ENCODE measurements at regions not wholly inside any gene's neighbourhood (a gene's known extent, or its start where the extent isn't known, plus 50 kb on each side); places are given as distances from the start of the nearest gene placed in this dataset.
"Not testable (repeated sequence)": the region's sequence is repeated elsewhere in the genome, so short reads cannot be mapped to it uniquely, and the experiment has no call there.

DNA sequence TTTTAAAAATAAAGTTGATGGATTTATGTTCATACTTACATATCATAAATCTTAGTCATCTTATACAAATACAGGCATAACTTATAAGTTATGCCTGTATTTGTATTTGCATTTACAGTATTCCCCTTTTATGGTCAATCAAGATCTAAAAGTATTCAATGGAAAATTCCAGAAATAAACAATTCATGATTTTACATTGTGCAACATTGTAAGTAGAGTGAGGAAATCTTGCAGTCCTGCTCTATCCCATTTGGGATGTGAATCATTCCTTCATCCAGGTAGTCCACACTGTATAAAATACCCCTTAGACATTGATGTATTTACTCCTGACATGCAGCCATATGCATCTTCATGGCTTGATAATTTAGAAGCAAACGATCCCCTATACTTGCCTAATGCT is 795.3 kb downstream of the SLITRK1 start:
- DNase-seq = no peak

DNA sequence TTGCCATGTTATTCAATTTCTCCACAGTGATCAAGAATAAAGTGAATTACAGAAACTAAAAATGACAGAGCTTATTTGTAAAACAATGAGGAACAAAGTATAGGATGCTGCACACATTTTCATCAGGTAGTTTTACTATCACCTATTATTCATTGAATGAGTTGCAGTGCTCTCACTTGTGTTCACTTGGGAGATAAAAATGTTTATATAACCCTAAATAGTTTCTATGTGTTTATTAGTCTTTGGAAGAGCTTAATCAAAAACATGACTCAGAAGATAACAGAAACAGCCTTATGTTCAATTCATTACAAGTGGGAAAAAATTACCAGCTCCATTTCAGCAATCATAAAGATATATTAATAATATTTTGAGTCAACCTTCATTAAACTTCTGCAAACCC is 796.2 kb downstream of the SLITRK1 start:
- DNase-seq = no peak

DNA sequence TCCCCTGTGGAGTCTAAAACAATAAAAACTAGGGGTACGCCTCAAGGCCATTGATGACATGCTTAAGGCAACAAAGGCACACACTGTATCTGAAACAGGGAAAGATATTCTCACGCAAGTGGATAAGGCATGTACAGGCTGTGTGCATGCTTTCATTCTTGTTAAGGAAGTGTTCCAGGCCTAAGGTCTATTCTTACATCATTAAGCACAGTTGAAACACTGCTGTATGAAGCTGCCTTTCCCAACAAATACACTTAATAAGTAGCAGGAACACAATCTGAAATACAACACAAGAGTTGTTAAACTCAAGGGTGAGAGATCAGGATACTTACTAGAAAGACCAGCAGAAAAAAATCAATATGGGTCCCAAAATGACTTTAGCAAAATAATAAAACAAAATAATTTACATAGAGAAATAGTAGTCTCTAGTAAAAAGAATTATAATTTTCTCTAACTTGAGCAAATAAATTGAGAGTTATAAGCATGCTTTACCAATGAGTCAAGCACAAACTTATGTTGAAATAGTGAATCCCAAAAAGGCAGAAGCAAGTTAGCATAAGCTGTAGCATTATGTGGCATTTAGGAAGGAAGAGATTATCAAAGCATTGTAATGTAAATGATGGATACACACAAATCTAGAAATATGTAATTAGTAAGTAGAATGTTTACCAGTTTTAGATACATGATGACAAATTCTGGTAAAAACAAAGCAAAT is 796.9 kb downstream of the SLITRK1 start:
- DNase-seq = no peak

DNA sequence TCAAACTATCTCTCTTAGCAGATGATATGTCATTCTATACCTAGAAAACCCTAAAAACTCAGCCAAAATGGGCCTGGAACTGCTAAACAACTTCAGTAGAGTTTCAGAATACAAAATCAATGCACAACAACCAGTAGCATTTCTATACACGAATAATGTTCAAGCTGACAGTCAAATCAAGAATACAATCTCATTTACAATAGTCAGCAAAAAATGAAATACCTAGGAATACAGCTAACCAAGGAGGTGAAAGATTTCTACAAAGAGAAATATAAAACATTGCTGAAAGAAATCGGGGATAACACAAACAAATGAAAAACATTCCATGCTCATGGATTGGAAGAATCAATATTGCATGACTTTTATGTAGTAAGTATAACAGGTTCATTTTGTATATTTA is 804.8 kb downstream of the SLITRK1 start:
- no peak for DNase-seq

DNA sequence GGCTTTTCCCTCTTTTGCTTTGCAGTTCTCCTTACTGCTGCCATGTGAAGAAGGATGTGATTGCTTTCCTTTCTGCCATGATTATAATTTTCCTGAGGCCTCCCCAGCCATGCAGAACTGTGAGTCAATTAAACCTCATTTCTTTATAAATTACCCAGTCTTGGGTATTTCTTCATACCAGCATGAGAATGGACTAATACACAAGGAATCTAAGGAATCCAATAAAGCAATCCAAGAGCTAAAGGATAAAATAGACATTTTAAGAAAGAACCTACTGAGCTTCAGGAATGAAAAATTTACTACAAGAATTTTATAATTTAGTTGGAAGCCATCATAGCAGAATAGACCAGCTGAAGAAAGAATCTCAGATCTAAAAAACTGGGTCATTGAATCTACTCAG is 808.3 kb downstream of the SLITRK1 start:
- DNase-seq = not testable (repeated sequence)

DNA sequence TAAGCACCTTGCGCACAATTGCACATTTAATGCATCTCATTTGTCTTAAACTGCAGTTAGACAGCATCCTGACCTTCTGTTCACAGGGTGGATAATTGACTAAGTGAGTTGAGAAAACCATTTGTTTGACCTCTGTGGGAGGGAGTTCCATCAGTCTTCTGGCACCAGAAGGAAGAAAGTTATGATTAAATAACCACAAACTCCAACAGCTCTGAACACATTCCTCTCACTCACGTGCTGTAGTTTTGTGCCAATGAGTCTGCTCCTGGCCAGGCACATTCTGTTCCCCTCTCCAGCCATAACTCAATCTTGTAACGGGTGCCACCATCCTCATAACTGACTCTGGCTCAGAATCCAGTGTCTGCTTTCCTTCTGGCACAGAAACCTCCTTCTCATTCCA is 817.2 kb downstream of the SLITRK1 start:
- no peak for DNase-seq

DNA sequence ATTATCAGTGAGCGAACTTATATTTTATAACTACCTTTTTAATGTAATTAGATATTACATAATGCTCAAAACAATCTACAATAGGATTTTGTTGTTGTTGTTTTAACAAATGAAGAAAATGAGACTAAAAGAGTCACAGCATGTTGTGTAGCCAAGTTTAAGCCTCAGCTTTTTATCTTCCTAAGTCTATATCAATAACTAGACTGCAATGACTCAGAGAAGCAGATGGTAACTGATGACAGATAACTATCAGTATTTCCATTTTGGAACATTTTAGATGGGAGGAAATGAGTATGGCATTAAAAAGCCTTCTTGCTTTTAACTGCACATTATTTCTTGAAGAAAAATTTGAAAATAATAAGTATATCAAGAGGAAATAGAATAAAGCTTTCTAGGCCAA is 825.2 kb downstream of the SLITRK1 start:
- DNase-seq = no peak

DNA sequence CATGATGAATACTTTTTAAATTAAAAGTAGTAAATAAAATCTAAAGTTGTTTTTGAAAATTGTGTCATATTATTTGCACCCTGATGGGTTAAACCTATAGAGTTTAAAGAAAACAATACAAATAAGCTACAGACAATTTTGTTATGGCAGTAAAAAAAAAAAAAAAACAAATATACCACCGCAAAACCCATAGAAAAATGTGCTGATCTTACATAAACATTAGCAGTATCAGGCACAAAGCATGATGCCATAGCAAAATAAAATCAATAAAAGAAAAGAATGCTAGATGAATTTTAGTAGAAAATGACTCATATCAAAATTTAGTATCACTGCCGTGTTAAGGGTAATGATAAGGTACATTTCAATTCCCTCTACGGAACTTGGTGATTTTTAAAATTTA is 826.0 kb downstream of the SLITRK1 start:
- DNase-seq = no peak

DNA sequence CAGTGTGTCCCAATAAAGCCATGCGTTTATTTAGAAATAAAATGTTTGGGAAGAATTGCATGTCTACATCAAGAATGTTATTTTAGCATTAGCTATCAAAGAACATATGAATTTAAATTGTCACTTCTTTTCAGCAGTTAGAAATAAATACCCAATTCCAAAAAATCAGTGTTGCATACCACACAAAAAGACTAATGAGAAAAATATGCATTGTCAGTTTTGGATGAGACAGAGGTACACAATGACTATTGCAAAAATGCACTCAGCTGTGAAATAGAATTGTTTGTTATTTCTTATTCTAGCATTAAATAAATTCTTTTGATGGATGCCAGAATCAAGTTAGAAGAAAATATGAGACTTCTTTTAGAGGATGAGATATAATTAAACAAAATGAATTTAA is 833.9 kb downstream of the SLITRK1 start:
- DNase-seq = no peak

DNA sequence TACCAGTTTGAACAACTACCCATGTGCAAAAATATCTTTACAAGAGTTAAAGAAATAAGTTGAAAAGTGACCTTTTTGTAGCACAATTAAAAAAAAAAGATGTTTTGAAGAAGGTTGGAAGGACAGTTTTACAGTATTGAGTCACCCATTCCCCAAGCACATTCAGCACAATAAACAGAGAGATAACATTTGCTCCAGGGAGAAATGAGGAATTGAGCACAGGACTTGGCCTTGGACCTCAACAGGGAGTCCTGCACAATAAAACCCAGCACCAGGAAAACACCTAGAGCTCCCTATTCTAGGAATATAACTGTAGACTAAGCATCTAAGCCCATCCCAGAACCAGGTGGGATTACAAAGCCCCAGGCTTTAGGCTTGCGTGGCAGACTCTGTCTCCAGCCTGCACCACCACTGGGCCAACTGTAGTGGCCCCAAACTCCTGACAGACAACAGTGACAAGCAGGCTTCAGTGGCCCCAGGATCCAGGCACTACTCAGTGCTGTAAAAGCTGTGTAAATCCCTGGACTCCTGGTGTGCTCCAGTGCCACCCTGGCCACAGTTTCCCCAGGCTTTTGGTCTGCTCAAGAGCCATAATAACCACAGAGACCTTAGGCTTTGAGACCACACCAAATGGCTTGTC is 857.2 kb downstream of the SLITRK1 start:
- DNase-seq = peak; percentile 10

DNA sequence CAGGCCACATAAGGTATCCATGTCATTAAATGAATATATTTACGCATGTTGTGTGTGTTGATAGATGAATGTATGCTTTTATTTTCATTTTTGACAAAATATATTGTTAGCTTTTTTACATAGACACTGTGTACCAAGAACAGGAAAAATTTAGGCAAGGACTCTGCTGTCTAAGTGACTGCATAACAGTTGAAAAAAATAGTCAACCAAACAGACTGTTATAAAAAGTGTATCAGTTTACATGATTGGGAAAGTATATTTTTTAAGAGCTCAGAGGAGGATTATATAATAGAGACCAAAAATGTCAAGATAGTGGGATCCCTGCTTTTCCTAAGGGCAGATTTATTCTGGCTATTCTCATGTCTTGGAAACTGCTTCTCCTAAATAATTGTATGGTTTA is 858.0 kb downstream of the SLITRK1 start:
- no peak for DNase-seq

DNA sequence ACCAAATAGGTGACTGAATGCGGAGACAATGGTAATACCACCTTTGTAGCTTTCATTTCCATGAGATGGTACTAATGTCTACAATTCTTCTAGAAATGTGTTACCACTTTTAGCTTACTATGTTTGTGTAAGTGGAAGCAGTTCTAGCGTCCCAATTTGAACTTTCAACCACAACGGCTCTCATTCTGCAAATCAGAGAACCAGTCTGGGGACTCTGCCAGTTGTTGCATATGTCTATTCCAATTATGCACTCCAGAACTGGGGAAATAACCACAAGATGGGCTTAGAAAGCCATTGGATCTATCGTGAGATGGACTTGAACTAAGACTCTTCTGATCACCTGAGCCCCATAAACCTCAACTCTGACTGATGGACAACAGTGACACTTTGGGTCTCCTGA is 862.3 kb downstream of the SLITRK1 start:
- DNase-seq = no peak

DNA sequence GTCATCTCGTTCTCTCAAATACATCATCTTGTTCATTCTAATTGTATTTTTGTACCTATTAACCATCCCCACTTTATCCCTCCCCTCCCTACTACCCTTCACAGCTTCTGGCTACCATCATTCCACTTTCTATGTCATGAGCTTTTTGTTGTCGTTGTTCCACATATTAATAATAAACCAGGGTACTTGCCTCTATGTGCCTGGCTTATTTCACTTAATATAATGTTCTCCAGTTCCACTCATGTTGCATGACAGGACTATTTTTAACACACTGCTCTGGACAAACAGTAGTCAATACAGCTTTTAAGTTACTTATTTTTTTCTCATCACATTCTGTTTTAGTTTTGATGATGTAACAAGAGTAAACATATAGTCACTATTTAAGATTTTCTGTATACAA is 872.3 kb downstream of the SLITRK1 start:
- no peak for DNase-seq

DNA sequence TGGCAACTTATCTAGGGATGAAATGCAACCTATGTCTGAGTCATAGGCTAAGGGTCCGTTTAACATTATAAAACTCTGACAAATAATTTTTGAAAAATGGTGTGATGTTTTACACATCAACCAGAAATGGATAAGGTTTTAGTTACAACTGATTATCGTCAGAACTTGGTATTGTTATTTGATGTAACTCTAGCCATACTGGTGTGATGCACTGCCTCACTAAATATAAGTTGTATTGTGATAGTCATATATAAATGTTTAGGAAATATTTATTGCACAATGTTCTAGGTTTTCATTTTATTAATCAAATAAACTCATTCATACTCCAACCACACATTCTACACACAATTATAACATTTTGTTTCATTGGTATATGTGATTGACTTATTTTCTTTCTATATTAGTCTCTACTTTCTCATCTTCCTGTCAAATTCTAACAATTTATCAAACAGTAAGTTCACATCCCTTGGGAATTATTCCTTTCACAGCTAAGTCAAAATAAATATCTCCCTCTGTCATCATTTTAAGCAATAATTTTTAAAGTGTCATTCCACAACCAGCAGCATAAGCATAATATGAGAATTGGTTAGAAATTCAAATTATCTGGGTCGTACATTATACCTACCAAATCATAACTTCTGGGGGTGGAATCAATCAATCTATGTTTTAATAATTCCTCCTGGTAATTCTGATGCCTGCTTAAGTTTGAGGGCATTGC is 873.9 kb downstream of the SLITRK1 start:
- no peak for DNase-seq

DNA sequence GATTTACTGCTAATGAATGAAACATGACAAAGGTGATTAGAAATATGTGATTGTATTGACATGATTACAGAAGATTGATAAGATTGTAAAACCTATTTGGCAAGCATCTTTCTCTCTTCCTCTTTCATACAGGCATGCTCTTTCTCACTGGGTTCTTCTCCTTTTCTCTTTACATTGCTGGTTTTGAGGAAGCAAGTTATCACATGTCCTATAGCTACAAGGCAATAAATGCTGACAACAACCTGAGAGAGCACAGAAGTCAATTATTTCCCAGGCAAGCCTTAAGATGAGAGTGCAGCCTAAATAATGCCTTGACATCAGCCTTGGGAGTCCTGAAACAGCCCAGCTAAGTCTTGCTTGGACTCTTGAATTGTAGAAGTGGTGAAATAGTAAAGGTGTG is 875.0 kb downstream of the SLITRK1 start:
- no peak for DNase-seq

DNA sequence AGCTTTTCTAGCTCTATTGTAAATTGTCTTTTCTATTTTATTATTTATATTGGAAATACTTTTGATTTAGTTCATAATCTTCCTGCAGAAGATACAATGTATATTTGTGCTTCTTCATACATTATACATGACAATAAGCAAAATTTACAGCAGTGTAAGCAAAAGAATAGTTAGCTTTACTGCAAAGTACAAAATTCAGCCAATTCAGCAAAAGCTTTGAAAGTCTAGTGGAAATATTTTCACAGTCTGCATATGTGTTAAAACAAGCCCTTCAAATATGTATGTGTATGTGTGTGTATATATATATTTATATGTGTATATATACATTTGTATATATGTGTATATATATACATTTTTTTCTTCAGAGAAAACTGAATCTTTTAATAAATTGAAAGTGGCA is 879.1 kb downstream of the SLITRK1 start:
- no peak for DNase-seq

DNA sequence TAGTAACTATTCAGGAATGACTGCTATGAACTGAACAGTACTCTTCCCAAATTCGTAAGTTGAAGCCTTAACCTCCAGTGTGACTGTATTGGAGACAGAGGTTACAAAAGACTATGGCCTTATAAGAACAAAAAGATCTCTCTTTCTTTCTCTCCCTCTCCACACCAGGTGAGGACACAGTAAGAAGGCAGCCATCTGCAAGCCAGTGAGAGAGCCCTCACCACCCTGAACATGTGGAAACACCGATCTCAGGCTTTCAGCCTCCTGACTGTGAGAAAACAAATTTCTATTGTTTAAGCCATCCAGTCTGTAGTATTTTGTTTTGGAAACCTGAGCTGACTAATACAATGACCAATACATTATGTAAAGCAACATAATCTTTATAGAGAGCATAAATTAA is 888.9 kb downstream of the SLITRK1 start:
- no peak for DNase-seq

DNA sequence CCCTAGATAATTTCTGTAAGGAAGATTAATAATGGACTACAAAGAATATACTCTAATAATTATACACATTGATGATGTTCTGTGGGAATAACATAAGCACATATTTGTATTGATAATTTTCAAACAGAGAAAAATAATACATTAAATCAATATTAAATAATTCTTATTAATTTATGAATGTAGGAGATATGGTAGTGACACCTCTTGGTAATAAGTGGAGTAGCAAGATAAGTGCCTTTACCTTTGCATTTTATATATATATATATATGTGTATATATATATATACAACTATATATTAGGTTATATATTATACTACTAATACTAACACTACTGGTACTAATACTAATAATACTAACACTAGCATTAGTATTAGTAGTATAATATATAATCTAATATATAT is 905.8 kb downstream of the SLITRK1 start:
- DNase-seq = no peak

DNA sequence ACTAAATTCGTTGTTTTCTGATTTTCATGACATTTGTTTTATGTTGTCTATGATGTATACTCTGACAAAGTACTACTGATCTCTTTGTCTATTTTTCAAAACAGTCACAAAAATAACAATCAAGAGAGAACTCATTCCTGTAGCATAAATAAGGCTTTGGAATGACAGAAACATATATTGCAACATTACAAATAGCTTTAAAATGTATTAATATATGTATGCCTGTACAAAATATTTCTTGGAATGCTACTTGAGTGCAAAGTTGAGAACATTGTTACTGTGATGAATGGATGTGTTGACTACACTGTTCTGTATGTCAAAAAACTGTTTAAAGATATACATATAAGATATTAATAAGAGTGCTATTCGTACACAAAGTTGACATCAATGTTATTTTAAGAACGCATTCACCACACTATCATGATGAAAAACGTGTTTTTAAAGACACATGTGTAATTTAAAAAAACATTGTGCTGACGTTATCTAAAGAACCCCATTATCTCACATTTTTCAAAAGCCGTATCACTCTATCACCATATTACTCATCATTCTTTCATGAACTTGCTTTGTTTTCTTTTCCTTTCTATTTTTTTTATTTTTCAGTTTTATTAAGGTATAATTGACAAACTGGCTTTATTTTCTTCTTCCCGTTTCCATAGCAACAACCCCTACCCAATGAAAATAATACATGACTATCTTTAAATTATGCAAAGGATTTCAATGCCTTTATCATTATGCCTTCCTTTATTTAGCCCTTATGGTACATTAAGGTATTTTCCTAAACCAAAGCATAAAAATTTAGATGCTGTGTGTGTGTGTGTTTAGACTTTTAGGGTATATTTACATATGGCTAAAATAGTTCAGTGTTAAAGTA is 918.8 kb downstream of the SLITRK1 start:
- DNase-seq = no peak

DNA sequence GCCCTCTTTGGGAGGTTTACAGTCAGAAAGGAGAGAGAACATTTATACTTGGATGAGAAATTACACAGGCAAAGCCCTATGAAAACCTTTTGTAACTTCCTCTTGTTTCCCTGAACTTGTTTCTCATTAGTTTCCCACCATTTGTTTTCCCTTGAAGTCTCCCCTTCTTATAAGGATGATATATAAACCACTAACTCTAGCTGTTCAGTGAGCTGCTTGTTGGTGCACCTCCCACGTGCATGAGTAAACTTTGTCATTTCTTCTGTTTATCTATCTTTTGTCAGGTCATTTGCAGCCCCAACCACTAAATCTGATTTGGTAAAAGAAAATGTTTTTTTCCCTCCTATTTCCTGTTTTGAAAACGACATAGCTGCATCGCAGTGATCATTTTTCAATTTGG is 919.9 kb downstream of the SLITRK1 start:
- no peak for DNase-seq

DNA sequence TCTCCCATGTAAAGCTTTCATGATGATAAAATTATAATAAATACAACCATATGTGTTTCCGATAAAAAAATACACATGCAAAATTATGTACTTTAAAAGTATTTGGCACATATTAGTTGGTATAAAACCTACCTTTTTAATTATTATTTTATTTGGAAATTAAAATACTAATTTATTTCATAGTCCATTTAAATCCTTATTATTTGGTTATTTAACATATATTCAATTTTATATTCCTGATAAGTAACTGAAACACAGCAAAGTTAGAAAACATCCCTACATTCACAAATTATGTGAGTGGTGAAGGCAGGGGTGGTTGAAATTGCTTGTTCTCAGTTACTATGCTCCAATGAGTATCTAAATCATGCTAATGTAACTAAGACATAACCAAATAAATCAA is 920.5 kb downstream of the SLITRK1 start:
- DNase-seq = no peak

DNA sequence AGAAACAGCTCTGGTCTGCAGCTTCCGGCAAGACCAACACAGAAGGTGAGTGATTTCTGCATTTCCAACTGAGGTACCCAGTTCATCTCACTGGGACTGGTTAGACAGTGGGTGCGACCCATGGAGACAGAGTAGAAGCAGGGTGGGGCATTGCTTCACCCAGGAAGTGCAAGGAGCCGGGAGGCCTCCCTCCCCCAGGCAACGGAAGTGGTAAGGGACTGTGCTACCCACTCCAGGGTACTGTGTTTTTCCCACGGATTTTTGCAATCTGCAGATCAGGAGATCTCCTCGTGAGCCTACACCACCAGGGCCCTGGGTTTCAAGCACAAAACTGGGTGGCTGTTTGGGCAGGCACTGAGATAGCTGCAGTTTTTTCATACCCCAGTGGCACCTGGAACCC is 929.9 kb downstream of the SLITRK1 start:
- not testable (repeated sequence) for DNase-seq

DNA sequence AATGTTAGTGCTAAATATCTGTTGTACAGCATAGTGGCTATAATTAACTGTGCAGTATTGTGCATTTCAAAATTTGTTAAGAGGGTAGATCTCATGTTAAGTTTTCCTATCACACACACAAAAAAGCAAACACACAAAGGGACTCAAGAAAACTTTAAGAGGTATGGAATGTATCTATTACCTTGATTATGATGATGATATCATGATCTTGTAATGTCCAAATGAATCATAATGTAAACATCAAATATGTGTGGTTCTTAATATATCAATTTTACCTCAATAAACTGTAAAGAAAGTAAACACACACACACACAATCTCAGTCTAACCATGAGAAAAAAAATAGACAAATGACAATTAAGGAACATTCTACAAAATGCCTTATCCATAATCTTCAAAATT is 934.6 kb downstream of the SLITRK1 start:
- DNase-seq = no peak

Data from CD4-positive, alpha-beta T cell treated with Interleukin-15 for 1 hour (primary cell).